GM15510 (cell line): ENCODE measurements at regions not wholly inside any gene's neighbourhood (a gene's known extent, or its start where the extent isn't known, plus 50 kb on each side); places are given as distances from the start of the nearest gene placed in this dataset.

Experiments
- POLR2A ChIP-seq: IDR thresholded peaks from 3 replicates; pipeline ENCODE4 v1.6.1; 2011; ENCODE audit warnings: borderline replicate concordance; ENCODE audit not compliant: insufficient read length; ENCODE audit errors: extremely low read depth

DNA sequence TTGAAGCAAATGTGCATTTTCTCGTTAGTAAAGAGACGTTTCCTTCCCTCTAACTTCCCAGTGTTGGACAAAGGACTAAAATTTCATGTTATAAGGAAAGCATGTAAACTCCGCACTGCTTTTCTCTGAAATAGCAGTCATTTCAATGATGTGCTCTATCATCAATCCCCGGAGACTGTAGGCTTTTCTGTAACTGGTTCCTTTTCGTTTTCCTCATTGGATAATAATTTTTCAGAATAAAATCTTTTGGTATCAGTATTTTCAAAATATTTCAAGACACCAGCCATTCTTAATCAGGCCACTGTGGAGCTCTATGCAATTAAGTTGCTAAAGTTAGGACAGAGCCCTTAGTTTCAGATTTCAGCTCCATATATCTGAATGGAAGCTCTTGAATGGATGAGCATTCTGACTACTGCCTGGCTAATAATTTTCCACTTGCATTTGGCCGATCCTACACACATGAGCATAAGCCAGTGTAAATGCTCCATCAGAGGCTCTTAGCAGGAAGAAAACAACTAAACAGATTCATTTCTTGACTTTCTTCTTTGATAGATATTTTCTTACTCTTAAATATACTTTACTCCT, 157.7 kb downstream of the CHIC2 start:
- no peak for TF ChIP-seq POLR2A

DNA sequence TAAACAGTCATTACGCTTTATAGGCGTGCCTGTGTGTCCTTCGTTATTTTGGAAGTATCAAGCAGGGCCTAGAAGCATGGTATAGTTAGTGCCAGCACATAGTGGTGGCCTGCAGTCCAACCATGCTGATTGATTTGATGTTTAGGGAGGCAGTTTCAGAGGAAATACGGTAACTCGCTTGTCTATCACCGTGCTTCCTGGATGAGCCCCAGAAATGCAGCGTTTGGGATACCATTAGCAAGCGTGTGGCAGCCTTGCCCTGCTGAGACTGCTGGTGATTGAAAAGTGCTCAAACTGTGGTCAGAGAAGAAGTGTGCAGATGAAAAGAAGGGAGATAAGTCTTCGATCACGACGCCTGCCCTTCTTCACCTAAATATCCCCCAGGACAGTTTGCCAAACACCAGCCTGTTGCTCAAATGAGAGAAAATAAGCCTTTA, 158.4 kb downstream of the CHIC2 start:
- no peak for TF ChIP-seq POLR2A

DNA sequence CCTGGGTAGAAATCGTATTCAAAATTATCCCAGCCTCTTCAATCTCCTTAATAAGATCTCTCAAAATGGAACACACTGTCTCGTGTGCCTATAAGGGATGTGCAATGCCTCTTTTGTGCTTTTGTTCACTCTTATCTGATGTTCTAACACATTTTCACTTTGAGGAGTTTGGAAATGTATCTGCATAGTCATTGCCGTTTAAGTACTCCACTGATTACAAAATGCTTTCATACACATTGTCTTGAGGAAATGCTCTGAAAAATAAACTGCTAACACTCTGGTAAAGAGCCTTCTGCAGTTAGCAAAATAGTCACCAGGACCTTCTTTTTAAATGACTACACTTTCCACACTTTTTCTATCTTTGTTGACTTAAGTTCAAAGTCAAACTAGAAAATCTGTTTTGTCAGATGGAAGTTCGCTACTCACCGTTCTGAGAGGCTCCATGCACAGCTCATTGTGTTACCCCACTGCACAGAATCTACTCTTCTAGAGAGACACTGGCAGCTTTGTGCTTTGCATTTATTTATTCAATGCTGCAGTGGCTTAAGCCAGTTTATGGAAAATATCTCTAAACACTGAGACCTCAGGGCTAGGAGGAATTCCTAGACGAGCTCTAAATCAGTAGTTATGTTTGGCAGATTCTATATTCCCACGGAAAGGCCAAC, 159.0 kb downstream of the CHIC2 start:
- TF ChIP-seq POLR2A: no peak

DNA sequence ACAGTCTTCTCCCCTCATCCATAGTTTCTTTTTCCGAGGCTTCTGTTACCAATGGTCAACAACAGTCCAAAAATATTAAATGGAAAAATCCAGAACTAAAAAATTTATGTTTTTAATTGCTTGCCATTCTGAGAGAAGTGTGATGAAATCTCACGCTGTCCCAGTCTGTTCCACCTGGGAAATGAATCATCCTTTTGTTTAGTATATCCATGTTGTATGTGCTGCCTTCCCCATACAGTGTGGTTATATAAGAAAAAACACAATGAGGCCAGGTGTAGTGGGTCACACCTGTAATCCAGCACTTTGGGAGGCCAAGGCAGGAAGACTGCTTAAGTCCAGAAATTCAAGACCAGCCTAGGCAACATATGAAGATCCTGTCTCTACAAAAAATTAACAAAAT, 161.6 kb downstream of the CHIC2 start:
- TF ChIP-seq POLR2A: no peak

DNA sequence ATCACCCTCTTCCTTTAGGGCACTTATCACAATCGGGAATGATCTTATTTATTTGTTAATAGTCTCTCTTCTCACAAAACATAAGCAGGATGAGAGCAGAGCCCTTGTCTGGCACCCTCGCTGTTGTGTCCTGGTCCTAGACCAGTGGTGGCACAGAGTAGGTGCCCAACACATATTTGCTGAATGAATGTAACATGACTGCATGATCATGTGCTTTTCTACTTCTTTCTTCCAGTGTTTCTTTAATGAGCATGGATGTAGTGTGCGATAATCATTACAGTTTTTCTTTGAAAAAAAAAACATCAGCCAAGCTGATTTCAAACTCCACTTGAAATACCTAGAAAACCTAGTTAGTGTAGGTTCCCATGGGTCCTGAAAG, 164.1 kb downstream of the CHIC2 start:
- TF ChIP-seq POLR2A: no peak

DNA sequence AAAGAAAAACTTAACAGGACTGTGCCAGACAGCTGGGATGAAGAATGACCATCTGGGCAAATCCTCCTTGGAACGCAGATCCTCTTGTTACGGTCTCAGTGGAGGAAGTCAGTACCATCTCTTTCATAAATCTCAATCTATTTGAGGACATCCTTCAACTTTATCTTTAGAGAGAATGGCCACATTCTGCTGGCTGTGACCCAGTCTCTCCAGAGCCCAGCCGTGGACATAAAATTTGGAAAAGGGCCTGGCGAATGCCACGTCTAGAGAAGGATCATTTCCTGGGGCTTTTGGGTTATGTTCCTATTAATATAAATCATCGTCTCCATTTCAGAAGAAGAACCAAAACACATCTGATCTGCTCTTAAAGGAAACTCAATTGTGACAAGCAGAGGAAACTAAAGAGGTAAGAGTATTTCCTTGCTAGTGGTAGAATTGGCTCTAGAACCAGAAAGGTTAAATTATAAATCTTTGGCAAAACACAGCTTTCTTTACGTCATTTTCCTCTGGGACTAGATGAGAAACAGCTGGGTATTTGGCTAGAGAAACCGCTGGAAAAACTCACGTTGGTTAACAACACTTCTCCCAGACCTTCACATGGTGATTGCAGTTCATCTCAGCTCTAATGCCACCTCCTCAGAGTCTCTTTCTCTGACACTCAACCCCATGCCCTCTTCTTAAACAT, 164.7 kb downstream of the CHIC2 start:
- no peak for TF ChIP-seq POLR2A

DNA sequence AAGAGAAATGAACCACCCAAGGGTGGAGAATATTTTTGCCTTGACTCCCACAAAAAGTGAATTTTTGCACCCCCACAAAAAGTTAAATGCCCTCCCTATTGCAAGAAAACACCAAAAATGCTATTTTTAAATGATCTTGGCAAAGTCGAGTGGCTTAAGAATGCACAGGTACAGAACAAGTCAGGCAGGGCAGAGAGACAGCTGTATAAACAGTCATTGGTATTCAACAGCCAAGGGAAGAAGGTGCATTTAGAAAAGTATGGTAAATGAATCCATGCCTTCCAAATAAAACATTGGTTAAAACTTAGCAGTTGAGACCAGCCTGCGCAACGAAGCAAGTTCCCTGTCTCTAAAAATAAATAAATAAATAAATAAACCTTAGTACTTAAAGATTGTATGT, 169.3 kb downstream of the CHIC2 start:
- TF ChIP-seq POLR2A: no peak

DNA sequence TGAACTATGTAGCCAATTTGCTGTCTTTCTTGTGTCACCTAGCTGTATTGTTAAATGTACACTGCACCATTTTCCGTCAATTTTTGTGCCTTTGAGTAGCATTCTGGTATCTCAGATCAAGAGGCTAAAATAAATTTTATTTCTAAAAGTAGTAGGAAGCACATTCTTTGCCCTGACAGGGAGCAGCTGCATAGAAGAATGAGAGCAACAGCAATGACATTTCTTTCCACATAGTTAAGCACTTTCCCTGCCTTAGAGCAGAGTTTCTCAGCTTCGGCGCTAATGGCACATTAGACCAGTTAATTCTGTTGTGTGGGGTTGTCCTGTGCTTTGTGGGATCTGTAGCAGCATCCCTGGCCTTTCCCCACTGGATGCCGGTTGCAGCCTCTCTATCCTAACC, 173.9 kb downstream of the CHIC2 start:
- TF ChIP-seq POLR2A: no peak

DNA sequence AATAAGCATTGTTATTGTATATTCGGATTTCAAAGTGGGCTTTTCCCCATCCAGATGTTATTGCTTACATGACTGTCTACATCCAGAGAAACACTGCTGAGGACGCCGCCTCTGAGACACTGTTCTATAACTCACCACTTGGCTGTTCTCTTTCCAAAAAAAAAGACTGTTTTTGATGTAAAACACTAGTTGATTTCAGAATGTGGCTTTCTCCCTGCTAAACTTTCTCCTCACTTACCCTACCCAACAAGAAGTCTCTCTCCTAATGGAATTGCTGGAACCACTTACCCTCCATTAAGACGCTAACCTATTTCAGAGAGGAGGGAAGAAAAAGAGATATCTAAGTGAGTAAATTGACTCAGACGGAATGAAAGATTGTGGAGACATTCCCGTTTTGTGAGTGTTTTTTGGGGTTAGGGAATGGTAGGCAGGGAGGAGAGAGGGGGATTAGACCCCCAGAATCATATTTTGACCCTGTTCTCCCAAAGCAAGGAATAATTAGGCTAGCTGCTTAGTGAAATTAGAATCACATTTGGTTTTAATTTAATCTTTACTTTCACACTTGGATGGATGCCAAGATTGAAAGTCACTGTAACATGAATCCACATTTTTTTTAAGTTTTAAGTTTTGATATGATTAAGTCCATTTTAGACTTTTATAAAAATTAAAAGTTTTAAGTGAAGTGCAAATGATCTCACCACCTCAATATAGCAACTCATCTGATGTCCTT, 174.9 kb downstream of the CHIC2 start:
- no peak for TF ChIP-seq POLR2A

DNA sequence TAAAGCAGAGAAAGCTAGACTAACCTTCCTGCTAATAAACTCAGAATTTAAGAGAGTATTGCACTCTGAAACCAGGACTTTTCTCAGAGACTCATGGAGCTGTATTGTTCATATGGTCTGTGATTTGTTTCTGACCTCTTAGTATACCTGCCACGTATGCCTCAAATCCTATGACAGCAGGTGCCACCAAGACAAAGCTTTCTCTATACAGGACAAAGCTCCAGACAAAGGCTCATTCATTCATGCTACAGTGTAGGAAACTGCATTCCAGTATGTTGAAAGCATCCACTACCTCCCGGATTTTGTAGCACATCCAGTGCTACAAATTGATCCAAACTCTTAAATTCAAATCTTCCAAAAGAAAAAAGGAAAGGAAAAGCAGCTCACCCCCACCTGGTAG, 178.3 kb downstream of the CHIC2 start:
- no peak for TF ChIP-seq POLR2A

DNA sequence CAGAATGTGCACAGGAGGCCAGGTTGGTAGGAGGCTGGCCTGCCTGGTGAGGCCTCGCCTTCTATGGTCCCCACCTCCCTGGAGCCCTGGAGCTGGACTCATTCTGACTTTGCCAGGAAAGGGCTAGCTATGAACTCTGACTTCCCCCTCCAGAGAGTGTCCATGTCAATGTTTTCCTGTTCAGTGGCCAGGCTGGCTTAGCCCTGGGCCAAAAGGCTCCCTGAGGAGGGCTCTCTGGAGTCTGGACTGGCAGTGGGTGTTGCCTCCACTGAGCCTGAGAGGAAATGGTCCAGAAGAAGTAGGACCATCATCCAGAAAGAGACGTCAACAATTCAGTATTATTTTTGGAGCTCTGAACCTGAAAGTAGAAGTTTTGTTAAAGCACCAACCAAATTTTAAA, 178.7 kb downstream of the CHIC2 start:
- no peak for TF ChIP-seq POLR2A

DNA sequence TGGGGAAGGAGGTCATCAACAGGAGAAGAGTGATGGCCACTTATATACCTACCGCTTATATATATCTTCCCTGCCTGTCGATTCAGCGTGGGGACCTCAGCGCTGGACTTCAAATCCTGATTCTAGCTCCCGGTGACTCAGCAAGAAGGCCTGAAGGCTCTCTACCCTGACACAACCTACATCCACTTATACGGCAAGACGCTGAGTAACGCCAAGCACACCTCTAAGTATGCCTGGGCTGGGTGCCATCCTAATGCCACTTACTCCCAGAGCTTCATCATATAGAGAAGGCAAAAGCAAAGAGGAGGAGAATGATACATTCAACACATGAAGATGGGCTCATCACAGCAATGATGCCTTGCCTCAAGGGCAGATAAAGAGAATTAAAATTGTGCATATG, 198.3 kb downstream of the CHIC2 start:
- no peak for TF ChIP-seq POLR2A

DNA sequence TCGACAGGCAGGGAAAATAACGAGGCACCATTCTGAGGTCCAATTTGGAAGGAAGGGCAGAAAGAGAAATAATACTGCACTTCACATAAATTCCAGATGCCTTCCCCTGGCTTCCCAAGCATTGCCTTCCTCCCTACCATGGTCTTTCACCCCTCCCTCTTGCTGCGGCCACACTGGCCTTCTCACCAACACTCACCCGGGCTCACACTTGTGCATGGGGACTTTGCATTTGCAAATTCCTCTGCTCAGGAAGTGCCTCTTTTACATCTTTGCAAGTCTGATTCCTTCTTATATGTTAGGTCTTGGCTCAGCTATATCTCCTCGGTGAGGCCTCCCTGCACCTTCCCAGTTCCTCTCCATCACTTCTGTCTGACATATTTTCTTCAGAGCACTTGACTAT, 199.4 kb downstream of the CHIC2 start:
- no peak for TF ChIP-seq POLR2A

DNA sequence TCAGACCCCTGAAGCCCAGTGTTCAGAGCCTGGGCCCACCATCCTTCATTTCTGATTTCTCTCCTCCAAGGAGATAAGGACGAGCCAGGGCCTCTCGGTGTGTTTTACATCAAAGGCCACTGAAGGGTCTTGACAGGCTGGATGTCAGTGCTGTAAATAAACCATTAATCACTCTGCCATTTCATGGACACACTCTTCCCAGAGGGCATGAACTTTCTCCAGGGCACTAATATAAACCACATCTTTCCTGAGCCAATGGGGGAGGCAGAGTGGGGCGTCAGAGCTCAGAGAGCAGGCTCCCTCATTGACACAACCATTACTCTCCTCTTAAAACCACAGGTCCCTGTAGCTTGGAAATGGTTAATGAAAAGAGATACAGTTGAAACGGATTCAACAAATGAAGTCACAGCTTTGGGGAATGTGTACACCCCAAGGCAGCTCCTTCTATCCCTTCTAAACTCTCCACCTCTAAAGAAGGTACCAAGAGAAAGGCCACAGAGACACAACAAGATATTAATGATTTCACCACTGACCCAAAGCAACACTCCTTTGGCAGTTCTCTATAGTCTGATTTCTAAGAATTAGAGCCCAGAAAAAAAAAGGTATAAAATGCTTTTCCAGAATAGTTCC, 200.6 kb downstream of the CHIC2 start:
- no peak for TF ChIP-seq POLR2A

DNA sequence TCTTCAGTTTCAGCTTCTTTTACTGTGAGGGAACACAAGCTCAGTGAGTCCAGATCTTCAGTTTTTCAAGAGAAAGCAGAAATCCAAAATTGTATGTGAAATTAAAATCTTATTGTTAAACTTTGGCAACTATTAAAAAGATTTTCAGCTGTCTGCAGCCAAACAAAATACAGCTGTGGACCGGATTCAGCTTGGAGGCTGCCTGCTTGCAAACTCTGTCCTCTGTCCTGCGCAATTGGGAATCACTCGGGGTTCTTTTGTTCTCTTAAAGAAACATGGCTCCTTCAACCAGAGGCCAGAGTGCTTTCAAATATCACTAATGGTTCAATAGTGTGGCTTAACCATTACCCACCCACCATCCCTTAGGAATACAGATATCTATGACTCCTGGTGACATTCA, 201.2 kb downstream of the CHIC2 start:
- no peak for TF ChIP-seq POLR2A
